ENCODE measurements at regions not wholly inside any gene's neighbourhood (a gene's known extent, or its start where the extent isn't known, plus 50 kb on each side); places are given as distances from the start of the nearest gene placed in this dataset.

DNA sequence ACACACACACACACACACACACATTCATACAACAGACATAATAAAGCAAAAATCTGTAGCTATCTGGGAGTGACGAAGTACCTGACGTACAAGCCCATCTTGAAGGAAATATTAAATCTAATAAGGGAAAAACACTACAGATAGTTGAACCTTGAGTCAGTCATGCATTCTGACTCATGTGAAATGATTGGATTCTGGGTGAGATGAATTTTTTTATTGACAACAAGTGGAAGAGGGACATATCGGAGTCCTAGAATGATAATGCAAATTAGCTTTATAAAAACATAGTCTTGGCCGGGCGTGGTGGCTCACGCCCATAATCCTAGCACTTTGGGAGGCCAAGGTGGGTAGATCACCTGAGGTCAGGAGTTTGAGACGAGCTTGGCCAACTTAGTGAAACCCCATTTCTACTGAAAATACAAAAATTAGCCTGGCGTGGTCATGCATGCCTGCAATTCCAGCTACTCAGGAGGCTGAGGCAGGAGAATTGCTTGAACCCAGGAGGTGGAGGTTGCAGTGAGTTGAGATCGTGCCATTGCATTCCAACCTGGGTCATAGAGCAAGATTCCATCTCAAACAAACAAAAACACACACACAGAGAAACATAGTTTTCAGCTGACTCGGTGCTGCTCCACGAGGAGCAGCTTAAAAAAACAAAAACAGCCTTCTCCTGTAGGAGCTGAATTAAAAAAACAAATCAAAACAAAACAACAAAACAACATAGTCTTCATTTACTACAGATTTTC is 154.4 kb upstream of the MKLN1 start:
- no peak overlapping the region for H3K27ac ChIP-seq (ENCODE audit: low read depth, low read length)
- WGBS, 3 donors, result 80 to 91% (median 90%) methylated on average over 11 of the region's 11 CpGs

DNA sequence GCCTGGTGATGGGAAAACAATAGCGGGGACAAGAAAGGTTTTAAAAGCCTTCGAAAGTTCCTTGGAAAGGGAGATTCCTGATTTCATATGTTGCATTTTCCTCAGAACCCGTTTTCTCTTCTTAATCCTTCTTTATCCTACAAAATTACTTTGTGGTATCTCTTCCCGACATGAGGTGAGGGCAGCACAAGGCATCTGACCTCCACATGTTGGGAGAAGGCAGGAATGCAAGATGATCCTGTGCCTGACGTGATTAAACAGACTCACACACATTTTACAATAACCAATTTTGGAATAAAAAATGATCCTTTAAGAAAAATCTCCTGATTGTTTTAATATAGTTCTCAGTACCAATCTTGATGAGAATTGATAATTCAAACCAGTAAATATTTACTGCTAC is 153.3 kb upstream of the MKLN1 start:
- H3K27ac ChIP-seq (ENCODE audit: low read depth, low read length), result no peak overlapping the region
- WGBS, 3 donors, result 83 to 84% (median 84%) methylated on average over 5 of the region's 5 CpGs

DNA sequence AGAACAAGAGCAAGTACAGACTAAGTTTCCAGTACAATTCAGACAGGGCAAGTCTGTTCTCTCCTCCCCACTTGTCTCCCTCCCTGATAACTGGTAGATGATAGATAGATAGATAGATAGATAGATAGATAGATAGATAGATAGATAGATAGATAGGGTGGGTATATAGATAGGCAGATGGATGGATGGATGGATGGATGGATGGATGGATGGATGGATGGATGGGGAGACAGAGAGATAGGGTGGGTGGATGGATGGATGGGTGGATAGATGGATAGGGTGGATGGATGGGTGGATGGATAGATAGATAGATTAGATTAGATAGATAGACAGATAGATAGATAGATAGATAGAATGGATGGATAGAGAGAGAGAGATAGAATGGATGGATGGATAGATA is 152.8 kb upstream of the MKLN1 start:
- H3K27ac ChIP-seq (ENCODE audit: low read depth, low read length), result no peak overlapping the region

DNA sequence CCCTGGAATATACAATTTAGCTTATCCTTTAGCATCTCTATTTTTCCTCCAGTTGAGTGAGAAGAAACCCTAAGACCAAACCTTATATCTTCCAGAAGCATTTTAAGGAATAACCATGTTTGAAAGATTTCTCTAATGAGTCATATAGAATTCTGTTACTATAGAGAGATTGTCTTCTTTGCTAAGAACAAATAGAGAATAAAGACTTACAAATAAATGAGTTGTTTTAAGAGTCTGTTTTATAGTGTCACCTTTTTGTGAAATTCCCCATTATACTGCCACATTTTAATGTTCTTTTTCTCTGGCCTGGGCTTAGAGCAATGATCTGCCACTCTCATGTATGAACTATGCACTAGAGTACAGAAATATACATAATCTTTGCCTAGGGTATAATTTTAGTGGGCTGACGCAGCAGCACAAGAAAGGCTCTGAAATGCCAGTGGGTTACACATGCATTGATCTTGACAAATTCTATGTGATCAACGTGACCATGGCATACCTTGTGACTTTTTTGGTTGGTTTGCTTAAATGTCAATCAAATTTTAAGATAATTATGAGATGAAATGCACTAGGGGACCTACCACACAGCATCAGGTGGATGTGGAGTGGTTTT is 145.1 kb upstream of the MKLN1 start:
- WGBS, 3 donors, result 71 to 95% (median 91%) methylated on average over 2 of the region's 2 CpGs

DNA sequence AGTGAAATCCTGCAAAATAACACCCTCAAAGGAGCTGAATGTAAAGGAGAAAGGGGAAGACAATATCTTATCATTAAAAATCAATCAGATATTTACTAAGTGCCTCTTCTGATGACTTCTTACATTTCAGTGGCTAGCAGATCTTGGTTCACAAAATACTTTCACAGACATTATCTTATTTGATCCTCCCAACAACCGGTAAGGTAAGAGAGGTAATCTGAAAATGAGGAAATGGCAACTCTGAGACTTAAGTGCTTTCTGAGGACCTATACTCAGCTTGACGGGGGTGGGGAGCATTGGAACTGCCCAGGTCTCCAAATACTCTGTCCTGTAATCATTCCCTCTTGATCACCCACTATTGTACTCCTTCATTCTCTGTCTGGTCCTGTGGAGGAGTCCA is 144.6 kb upstream of the MKLN1 start:
- H3K27ac ChIP-seq (ENCODE audit: low read depth, low read length), result no peak overlapping the region
- WGBS, 3 donors, result 63 to 82% (median 74%) methylated on average over 2 of the region's 2 CpGs

More for the DNA sequence above, 145.1 kb upstream of the MKLN1 start:
- no peak overlapping the region for H3K27ac ChIP-seq (ENCODE audit: low read depth, low read length)

GRCh38 chr7:131183611-131184119 is 144.0 kb upstream of the MKLN1 start:
- no peak overlapping the region for H3K27ac ChIP-seq (ENCODE audit: low read depth, low read length)
- 31 to 52% (median 33%) methylated on average over 3 of the region's 3 CpGs for WGBS, 3 donors

DNA sequence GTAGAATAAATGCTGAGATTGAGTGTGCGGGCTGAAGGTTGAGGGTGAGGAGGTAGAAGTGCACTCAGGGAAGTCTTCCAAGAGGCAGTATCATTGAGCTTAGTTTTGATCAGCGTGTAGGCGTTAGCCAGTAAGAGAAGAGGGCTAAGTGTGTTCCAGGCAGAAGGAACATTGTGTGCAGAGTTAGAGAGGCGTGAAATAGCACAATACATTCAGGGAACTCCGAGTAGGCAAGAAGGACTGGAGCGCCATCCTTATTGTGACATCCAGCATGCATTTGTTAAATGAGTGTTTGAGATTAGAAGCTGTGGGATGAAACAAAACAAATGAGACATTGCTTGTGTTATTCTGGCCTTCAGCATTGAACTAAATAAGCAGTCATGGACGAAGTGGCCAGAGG is 140.9 kb upstream of the MKLN1 start:
- 86 to 95% (median 91%) methylated on average over 7 of the region's 7 CpGs for WGBS, 3 donors

DNA sequence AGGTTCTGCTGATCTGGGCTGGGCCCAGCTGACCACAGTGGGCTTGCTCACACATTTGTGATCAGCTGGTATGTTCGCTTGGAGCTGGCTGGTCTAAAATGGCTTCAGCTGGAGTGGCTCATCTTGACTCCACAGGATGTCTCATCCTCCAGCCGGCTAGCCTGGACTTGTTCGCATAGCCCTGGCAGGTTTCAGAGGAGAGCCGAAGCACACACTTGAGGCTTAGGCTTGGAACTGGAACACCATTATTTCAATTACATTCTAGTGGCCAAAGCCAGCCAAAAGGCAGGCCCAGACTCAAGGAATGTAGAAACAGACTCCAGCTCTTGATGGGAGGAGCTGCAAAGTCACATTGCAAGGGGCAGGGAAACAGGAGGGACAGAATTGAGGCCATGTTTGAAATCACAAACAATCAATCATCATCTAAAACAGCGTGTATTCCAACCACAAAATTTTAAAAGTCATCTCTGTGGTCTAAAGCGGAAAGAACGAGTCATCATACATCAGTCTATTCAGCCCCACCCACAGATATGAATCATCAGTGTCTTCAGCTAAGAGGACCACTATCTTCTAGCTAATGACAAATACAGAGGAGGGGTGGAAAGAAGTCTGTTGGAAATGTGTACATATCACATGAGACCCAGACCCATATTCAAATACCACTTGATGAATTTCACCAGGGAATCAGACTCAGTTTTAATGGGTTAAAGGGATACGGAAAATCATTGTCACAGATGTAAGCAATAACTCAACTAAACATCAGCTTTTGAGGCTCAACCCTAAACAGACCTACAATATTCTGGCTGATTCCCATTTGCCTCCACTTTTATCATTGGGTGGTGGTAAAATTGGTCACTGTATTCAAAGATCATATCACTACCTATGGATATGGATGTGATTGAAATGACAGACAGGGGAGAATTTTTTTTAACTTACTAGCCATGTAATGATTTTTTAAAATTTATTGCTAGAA is 139.0 kb upstream of the MKLN1 start:
- 60 to 81% (median 64%) methylated on average over 8 of the region's 8 CpGs for WGBS, 3 donors
- no peak overlapping the region for H3K27ac ChIP-seq (ENCODE audit: low read depth, low read length)

More for the DNA sequence above, 140.9 kb upstream of the MKLN1 start:
- no peak overlapping the region for H3K27ac ChIP-seq (ENCODE audit: low read depth, low read length)

GRCh38 chr7:131189488-131189887 is 138.2 kb upstream of the MKLN1 start:
- no peak overlapping the region for H3K27ac ChIP-seq (ENCODE audit: low read depth, low read length)
- 72 to 90% (median 86%) methylated on average over 5 of the region's 5 CpGs for WGBS, 3 donors

DNA sequence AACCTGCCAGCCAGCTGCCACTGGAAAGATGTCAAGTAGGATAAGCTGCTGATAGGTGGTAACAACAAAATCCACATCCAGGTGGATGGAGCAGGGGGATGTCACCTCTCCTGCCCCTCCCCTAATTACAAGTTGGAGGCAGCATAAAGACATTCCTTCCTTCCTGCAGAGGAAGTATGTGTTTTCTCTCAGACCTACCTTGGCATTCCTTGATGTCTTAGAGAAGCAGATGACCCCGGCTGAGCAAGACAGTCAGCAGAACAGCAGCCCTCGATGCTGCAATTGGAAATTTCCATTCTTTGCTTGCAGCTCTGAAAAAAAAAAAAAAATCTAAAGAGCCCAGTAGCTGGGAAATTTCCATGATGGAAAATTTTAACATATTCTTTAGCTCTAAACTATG is 137.5 kb upstream of the MKLN1 start:
- 19 to 46% (median 34%) methylated on average over 2 of the region's 2 CpGs for WGBS, 3 donors
- H3K27ac ChIP-seq (ENCODE audit: low read depth, low read length), result no peak overlapping the region

DNA sequence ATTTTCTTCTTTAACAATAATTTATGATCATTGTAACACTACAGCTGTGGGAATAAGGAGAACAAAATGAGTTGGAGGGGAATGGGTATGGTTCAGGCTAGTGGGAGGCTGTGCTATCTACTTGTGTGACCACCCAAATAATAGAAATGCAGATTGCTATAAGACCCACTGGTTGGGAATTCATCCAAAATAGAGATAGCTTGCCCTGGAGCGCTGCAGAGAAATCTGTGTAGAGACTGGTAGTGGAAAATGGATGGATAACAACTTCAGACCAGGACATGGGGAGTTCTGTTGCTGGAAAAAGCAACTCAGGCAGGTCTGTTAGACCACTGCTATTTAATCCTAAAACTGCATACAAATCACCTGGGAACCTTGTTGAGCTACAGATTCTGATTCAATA is 137.1 kb upstream of the MKLN1 start:
- H3K27ac ChIP-seq (ENCODE audit: low read depth, low read length), result no peak overlapping the region
- WGBS, 3 donors, result 65 to 81% (median 80%) methylated on average over 1 of the region's 1 CpG

DNA sequence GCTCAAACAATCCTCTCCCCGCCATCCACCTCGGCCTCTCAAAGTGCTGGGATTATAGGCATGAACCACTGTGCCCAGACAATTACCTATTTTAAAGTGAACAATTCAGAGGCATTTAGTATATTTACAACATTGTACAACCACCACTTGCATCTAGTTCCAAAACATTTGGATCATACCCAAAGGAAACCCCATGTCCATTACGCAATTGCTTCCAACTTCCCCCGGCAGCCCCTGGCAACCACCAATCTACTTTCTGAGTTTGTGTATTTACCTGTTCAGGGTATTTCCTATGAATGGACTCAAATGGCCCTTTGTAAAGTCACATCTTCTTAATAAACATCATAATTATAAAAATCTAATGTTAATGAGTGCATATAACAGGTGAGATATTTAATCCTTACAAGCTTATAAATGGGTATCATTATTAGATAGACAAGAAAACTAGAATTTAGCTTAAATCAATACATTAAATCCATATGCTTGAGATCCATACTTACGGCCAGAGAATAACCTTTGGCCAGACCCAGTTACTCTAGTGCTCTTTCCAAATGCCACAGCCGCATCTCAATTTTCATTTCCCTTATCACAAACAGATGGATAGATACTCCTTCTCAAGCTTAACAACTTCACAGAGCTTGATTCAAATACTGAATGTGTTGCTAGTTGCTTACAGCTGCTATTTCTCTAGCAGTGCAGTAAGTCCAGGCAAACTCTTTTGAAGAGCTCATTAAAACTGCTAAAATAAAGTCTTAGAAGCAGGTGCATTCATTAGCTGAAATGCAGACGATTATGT is 133.4 kb upstream of the MKLN1 start:
- no peak overlapping the region for H3K27ac ChIP-seq (ENCODE audit: low read depth, low read length)
- WGBS, 3 donors, result 67 to 73% (median 70%) methylated on average over 7 of the region's 7 CpGs

GRCh38 chr7:131196803-131197202 is 130.9 kb upstream of the MKLN1 start:
- no peak overlapping the region for H3K27ac ChIP-seq (ENCODE audit: low read depth, low read length)
- 29 to 49% (median 42%) methylated on average over 4 of the region's 4 CpGs for WGBS, 3 donors

DNA sequence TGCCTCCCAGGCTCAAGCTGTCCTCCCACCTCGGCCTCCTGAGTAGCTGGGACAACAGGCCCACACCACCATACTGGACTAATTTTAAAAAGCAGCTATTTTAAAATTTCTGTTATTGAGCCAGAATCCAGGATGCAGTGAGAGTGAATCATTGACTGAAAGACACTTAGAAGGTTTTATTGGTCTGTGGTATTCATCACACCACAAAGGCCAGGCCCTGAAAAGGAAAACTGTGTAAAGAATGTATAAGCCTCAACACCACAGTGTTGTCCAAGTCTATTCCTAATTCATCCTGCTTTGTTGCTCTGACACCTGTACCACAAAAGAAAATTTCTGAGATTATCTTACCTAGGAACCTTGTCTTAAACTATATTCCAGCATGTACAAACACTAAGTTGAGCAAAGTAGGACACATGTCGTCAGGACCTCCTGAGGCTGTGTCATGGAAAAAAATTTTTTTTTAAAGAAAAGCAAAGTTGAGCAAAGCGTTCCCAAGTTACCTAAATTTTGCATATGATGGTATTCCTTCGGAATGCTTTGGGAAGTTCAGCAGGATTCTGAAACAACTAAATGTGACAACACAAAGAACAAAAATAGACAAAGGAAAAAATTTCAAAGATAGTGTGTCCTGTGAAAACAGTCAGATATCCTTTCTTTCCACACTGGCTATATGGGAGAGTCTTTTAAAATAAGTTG is 129.6 kb upstream of the MKLN1 start:
- 88 to 91% (median 91%) methylated on average over 4 of the region's 4 CpGs for WGBS, 3 donors
- H3K27ac ChIP-seq (ENCODE audit: low read depth, low read length), result no peak overlapping the region

- H3K27ac ChIP-seq (ENCODE audit: low read depth, low read length), result no peak overlapping the region
- WGBS, 3 donors, result 88 to 94% (median 89%) methylated on average over 5 of the region's 5 CpGs
These were observed 125.2 kb upstream of the MKLN1 start for GRCh38 chr7:131202451-131202850.

- 56 to 79% (median 58%) methylated on average over 5 of the region's 5 CpGs for WGBS, 3 donors
- H3K27ac ChIP-seq (ENCODE audit: low read depth, low read length), result no peak overlapping the region
These were observed 124.2 kb upstream of the MKLN1 start for GRCh38 chr7:131203291-131203976.

DNA sequence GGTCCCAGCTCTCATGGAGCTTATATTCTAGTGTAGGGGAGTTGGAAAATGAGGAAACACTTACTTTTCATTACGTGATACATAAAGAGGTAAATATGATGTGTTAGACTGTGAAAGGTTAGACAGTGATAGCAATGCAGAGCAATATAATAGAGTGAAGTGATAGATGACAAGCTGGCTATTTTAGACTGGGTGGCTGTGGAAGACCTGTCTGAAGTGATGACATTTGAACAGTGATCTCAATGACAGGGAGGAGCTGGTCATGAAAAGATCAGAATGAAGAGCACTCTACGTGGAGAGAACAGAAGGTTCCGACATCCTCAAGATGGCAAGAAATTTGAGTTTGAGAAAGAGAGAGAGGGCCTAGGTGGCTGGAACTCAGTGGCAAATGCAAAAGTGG is 118.9 kb upstream of the MKLN1 start:
- H3K27ac ChIP-seq (ENCODE audit: low read depth, low read length), result no peak overlapping the region
- 62 to 80% (median 72%) methylated on average over 3 of the region's 3 CpGs for WGBS, 3 donors
